ENCODE measurements at regions not wholly inside any gene's neighbourhood (a gene's known extent, or its start where the extent isn't known, plus 50 kb on each side); places are given as distances from the start of the nearest gene placed in this dataset.
"Not testable (repeated sequence)": the region's sequence is repeated elsewhere in the genome, so short reads cannot be mapped to it uniquely, and the experiment has no call there.

DNA sequence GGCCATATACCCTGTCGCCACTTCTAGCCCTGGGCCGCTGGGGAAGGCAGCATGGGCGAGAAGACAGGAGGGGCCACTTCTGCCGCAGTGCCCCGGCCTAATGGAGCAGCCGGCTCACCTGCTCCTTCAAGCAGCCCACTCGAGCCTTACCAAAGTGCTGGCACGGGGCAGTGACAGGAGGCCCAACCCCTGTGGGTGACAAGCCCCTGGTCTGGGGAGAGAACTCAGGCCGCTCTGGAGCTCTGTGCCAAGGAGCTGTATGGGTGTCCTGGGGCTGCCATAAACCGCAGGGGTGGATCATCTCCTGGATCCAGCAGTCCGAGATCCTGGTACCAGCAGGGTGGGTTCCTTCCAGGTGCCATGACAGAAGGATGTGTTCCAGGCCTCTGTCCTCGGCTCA lies 3029.0 kb upstream of the TEKT4 start:
- not testable (repeated sequence) for TF ChIP-seq POLR2A, CTCF (IDR thresholded peaks at IDR 0.05)
